M059J (cell line): ENCODE measurements at regions not wholly inside any gene's neighbourhood (a gene's known extent, or its start where the extent isn't known, plus 50 kb on each side); places are given as distances from the start of the nearest gene placed in this dataset.
"Not testable (repeated sequence)": the region's sequence is repeated elsewhere in the genome, so short reads cannot be mapped to it uniquely, and the experiment has no call there.

ENCODE experiments used
- DNase-seq: peaks from one replicate; pipeline ENCODE4 v3.0.0-alpha.2; 2012; ENCODE audit warnings: low read depth

DNA sequence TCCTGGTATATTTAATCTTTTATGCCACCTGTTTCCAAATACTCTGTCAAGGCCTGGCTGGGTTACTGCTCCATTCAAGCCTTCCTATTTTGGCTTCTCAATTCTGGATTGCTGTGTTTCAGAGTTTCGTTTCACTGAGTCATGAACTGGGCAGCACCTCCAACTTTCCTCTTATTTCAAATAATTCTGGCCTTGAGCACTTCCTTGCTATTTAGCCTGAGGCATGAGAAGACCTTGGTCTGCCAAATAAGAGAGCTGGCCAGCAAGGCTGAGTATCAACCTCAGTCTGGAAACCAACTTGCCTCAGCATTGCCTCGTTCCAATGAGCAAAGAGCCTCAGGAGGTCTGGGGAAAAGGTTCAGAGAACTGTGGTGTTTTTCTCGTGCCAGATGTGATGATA is 66.6 kb downstream of the TNFAIP3 start:
- DNase-seq = peak; percentile 93

DNA sequence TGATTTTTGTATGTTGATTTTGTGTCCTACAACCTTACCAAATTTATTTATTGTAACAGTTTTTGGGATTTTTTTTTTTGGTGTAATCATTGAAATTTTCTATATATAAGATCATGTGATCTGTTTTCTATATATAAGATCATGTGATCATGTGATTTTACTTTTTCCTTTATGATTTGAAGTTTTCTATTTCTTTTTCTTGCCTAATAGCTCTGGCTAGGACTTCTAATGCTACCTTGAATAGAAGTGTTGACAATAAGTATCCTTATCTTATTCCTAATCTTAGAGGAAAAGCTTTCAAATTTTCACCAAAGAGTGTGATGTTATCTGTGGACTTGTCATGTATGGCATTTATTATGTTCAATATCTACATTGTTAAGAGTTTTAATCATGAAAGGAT is 69.7 kb downstream of the TNFAIP3 start:
- DNase-seq = no peak

DNA sequence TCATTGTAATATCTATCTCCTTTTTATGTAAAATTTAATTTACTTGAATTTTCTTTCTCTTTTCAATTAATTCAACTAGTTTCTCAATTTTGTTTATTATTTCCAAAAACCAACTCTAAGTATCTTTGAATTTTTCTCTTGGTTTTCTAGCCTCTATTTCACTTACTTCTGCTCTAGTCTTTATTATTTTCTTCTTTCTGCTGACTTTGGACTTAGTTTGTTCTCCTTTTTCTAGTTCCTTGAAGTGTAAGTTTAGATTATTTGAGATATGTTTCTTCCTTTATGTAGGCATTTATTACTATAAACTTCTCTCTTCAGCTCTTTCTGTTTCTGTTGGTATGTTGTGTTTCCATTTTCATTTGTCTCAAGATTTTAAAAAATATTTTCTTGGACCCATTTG is 70.8 kb downstream of the TNFAIP3 start:
- no peak for DNase-seq

DNA sequence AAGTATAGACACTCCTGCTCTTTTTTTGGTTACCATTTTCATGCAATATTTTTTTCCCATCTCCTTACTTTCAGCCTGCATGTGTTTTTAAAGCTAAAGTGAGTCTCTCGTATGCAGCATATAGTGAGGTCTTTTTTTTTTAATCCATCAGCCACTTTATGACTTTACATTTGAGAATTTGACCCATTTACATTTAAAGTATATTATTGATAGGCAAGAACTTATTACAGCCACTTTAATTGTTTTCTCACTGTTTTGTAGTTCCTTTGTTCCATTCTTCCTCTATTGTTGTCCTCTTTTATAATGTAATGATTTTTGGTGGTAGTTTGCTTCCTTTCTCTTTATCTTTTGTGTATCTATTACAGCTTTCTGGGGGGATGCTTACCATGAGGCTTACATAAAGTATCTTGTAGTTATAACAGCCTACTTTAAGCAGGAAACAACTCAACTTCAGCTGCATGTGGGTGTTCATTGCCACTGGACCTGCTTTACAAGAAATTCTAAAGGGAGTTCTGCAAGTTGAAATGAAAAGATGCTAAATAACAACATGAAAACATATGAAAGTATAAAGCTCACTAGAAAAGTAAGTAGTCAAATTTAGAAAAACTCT is 71.8 kb downstream of the TNFAIP3 start:
- no peak for DNase-seq

DNA sequence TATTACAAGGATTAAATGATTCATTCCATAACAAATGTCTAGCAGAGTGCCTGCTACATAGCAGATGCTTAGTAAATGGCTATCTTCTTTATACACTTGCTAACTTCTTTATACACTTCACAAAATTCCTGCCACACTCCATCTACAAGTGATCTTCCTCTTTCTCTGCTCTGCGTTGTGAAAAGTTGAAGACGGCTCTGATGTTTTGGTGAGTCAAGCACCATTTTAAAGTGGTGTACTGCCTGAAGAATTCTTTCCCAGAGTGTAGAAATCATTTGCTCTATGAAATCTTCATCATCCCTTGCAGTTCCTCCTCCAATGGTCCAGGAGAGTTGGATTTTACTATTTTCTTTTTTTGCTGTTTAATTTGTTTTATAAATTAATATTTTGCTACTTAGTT is 74.9 kb downstream of the TNFAIP3 start:
- DNase-seq = no peak

DNA sequence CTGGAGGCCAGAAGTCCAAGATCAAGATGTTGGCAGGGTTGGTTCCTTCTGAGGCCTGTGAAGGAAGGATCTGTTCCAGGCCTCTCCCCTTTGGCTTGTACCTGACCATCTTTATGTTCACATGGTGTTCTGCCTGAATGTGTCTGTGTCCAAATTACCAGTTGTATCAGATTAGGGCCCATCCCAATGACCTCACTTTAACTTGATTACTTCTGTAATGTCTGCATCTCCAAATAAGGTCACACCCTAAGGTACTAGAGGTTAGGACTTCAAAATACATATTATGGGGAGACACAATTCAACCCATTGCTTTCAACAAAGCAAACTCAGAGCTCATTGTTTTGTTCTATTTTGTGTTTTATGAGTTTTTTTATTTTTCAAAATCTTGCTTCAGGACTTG is 75.7 kb downstream of the TNFAIP3 start:
- DNase-seq = no peak

DNA sequence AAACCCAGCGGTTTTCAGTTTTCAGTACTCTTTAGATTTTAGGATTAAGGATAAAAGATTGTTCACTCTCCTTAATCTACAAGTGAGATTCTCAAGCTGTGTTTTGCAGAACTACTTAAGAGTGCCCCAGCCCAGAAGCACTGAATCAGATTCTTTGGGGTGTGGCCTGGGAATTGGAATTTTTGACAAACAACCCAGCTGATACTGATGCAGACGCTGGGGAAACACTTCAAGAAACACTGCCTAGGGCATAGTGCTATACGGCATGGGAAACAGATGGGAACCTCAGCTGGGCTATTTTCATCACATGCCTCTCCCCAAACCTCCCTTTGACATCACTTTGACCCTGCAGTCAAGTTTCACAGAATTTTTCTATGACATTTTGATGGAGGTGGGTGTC is 77.3 kb downstream of the TNFAIP3 start:
- not testable (repeated sequence) for DNase-seq

DNA sequence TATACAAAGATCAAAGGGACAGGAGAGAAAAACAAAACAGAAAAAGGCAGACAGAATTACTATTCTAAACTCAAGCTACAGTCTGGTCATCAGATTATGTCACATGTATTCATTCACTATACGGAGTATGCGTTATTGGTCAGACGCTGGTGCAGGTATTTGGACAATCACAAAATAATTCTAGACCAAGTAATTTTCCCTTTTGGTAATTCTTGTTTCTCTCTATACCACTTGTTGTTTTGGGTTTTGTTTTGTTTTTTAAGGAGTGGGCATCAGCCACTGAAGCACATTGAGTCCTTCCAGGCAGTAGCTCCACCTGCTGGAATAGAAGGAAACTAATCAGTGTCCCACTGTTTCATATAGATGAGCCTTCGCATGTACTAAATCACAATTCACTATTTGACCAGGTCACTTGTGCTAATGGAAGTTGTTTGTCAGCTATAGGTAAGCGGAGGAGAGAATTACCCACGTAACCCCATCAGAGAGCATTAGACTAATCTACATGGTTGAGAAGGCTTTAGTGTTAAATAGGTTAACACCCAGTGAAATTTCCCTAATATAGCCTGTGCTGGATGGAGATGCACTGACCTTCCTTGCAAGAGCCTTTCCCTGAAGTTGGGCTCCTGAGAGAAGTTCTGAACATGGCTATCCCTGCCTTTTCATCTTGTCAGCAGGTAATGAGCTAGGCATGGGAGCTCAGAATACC is 77.9 kb downstream of the TNFAIP3 start:
- peak; percentile 53 for DNase-seq

DNA sequence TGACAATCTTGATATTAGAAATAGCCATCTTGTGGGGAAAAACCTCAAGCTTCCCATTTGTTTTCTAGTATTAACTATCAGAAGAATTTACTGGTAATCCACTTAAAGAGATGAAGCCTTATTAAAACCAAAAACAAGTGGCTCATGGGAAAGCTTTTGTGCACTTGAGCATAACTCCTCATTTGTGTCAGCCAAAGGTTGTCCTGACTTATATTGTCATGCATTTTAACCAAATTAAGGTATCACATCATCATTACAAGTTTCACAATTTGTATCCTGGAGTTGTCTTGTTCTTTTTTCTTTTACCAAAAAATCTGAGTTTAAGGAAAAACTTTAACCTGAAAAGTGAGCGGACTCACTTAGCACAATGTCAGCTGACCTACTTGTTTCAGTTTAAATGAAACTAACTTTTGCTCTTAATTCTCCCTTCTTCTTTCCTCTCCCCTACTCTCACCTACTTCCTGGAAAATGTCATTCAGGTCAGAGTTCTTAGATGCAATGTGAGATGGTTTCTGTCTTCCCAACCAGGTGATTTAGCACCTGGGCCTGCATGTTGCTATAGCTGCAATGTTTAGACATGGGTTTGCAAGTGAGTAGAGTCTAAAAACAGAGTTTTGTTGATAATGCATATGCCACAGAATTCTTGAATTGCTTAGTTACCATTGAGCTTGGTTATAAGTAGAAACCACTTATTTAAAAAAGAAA is 82.8 kb downstream of the TNFAIP3 start:
- no peak for DNase-seq

DNA sequence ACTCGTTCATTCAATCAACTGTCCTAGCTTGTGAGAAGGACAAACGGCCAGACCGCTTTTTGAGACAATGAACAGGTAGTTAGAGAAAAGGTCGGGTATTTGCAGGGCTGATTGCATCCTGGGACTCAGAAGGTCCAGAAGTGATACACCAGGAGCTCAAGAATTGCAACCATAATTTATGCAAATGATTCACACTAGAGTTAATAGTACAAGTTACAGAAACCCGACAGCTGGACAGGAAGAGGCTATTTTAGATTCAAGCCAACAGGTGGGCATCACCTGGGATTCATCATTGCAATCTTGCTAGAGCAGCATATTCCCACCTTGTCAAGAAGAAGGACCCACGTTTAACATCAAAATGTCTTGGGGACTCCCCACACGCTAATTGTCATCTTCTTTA is 83.5 kb downstream of the TNFAIP3 start:
- DNase-seq = no peak

DNA sequence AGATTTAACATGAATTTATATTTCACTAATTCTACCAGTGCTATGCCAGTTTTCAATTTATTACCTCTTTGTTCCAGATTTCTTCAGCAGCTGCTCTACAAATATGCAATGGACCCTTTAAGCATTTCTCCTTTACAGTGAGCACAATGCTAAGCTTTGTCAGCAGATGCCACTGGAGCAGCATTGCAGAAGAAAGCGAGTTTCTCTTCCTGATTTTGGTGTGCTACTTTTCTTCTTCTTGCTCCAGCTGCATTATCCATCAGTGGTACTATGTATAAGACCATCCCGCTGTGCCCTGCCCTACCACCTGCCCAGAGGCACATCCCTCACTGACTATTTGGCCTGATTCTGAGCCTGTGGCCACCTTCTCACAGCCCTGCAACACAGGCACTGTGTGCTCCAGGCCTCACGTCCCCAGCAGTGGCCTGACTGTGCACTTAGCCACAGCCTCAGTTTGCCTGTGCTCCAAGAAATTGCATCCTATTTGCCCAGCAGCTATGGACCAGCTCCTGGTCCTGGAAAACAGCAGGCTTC is 84.1 kb downstream of the TNFAIP3 start:
- no peak for DNase-seq

DNA sequence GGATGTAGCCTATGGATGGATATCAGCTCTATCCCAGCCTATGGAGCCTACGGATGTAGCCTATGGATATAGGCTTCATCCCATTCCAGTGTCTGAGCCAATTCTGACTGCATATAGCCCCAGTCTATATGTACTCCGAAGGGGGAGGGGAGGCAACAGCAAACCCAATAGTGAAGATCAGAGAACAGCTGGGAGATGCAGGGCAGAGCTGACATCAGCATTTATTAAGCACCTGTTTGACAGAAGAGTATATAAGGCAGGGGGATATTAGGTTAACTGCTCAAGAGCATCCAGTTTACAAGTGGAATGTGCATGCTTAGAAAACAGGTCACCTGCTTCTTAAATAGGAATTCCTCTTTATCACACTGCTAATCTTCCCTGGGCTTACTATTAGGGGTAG is 85.2 kb downstream of the TNFAIP3 start:
- DNase-seq = no peak

DNA sequence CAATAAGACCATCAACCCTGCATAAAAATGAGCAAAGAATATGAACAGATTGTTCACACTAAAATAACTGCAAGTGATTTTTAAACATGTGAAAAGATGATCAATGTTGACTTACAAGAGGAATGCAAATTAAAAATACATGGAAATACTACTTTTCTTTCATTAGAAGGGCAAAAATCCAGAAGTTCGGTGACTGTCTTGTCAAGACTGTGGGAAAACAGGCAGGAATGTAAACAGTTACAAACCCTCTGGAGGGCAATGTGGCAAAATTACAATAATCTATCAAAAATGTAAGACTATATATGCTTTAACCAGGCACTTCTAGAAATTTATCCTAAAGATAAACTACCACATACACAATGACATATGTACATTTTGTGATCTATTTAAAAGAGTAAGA is 86.7 kb downstream of the TNFAIP3 start:
- DNase-seq = no peak

DNA sequence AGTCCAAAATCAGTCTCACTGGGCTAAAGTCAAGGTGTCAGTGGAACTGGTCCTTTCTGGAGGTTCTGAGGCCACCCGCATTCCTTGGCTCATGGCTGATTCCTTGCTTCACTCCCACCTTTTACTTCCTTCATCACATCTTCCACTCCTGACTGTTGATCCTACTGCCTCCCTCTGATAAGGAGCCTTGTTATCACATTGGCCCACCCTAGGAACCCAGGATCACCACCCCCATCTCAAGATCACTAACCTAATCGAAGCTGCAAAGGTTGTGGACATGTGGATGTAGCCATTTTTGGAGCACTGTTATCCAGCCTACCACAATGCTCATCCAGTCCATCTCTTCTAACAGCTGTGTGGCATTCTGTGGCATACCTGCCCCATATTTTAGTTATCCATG is 87.2 kb downstream of the TNFAIP3 start:
- no peak for DNase-seq

DNA sequence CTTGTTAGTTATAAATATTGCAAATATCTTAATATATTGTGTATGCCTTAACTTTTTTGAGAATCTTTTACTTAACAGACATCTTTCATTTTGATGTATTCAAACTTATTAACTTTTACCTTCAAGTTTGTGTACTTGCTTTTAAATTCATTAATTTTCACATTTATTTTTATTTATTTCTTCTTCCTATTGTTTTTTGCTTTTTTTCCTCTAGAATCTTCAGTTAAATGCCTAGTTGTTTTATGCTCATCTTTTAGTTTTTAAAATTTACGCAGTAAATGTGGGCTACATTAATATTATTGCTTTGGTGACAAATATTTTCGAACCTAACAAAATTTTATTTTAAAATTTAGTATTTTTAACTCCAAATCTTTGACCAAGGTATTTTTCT is 89.0 kb downstream of the TNFAIP3 start:
- DNase-seq = no peak

DNA sequence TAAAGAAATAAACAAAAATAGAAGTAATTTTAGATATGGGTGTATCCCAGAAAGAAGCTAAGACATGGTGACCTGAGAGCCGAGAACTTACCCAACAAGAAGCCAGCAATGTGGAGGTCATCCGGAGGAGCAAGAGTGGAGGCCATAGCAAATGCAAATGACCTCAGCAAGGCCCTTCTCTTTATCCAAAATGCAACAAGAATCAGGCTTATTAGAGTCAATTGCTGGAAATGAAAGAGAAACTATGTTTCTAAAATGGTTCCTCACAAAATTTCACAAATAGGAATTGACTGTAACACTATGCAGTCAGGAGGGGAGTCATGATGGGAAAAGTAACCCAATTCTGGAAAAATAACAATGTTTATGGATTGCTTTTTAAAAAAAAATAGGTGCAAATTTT is 90.4 kb downstream of the TNFAIP3 start:
- no peak for DNase-seq

DNA sequence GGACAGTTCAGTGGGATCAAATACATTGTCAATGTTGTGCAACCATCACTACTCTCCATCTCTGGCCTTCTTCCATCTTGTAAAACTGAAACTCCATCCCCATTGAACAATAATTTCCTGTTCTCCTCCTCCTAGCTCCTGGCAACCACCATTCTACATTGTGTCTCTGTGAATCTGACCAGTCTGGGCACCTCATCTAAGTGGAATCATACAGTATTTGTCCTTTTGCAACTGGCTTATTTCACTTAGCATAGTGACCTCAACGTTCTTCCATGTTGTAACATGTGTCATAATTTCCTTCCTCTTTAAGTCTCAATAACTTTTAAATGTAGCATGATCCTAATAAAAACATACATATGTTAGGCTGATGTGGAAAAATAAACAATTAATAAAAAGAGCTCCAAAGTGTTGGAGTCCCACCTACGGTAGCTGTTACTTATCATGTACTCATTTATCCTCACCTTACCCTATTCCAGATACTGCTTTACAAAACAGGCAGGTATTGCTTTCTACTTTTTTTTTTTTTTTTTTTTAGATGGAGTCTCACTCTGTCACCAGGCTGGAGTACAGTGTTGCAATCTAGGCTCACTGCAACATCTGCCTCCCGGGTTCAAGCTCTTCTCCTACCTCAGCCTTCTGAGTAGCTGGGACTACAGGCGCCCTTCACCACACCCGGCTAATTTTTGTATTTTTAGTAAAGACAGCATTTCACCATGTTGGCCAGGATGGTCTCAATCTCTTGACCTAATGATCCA is 91.9 kb downstream of the TNFAIP3 start:
- peak; percentile 23 for DNase-seq

DNA sequence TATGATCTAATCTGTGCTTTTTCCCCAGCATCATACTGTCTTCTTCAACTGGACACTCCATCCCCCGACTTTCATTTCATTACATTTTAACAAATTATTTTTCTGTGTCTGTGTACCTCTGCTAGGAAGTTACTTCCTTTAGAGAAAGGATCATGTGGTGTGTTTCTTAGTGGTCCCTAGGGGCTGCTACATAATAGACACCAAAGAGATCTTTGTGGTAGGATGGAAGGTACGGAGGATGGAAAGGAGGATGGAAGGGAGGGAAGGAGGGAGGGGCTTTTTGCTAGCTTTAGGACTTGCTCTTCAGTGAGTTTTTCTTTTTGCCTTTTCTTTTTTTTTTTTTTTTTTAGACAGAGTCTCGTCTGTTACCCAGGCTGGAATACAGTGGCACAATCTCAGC is 95.7 kb downstream of the TNFAIP3 start:
- DNase-seq = no peak

DNA sequence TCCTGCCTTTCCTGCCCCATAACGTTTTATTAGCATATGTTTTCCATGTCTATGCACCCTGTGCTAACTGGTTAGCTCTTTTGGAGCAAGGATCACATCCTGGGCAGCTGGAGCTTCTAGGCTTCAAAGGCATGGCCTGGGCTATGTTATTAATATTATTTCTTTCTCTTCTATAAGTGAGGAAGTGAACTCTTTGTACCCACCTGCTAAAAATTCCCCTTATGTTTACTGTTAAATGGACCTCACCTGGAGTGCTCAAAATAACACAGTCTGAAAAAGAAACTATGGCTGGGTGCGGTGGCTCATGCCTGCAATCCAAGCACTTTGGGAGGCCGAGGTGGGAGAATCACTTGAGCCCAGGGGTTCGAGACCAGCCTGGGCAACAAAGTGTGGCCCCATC is 97.8 kb downstream of the TNFAIP3 start:
- DNase-seq = no peak

DNA sequence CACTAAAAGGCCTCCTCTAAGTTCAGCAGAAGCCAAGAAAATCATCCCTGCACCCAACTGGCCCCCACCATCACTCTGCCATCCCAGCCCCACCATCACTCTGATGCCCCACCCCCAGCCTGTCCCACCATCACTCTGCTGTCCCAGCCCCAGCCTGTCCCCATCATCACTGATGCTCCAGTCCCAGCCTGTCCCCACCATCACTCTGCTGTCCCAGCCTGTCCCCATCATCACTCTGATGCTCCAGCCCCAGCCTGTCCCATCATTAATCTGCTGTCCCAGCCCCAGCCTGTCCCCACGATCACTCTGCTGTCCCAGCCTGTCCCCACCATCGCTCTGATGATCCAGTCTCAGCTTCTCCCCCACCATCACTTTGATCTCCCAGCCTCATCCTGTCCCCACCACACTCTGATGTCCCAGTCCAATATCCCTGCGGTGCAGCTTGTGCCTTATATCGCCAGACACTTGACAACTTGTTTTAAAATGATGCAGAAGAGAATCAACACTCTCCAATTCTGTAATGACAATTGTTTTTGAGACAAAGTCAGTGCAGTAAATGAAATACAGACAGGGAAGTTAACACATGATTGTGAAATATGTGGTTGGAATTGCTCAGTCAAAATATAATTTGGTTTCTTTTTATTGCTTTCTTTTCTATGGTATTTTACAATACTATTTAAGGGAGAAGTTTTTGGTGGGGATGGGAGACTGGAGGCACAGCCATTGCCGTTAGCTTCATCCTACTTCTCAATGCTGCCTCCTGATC is 100.8 kb downstream of the TNFAIP3 start:
- DNase-seq = peak; percentile 23

DNA sequence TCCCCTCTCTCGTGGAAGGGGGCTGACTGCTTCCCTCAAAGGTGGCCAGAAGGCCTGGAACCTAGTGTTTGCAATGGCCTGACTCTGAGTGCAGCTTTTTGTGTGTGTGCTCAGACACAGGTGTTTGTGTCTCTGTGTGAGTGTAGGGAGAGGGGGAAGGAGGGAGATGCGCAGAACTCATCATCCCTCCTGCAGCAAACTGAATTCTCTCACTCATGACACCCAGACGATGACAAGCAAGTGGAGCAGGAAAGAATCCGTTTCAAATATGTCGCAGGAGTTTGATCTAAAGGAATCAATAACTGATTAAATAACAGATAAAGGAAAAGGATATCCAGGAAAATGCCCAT is 101.4 kb downstream of the TNFAIP3 start:
- no peak for DNase-seq

DNA sequence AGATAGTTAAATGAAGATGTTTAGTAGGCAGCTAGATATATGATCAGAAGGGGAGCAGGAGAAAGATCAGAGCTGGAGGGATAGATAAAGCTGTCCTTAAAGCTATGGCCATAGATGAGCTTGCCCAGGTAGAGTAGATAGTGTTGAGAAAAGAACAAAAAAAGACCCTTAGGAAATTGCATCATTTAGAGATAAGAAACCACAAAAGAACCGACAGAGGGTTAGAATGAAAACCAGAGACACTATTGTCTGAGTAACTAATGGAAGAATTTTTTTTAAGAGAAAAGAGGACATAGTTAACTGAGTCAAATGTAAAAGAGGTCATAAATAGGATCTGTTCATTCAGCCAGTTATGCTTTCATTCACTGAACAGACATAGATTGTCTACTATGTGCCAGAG is 101.8 kb downstream of the TNFAIP3 start:
- no peak for DNase-seq
